A673 (cell line): ENCODE measurements at regions not wholly inside any gene's neighbourhood (a gene's known extent, or its start where the extent isn't known, plus 50 kb on each side); places are given as distances from the start of the nearest gene placed in this dataset.

Source experiments
- BruUV-seq: library from RNA; stranded (reverse); fragments of 400-500 nt; replicated peaks from 2 replicates; lab custom pipeline; 2021; lab: Mats Ljungman, UMichigan
- CTCF ChIA-PET: fragments of 300-600 bp; sonication (Branson Sonifier 250); formaldehyde crosslinking; loops from one replicate; lab custom pipeline; 2022; ENCODE audit warnings: antibody characterized with exemption; lab: Charles Lee
- POLR2A ChIA-PET: fragments of 300-600 bp; sonication (Branson Sonifier 250); formaldehyde crosslinking; loops from one replicate; lab custom pipeline; 2022; ENCODE audit warnings: antibody characterized with exemption; ENCODE audit not compliant: low non-redundant PET; lab: Charles Lee
- DNase-seq: peaks from one replicate; pipeline ENCODE4 v3.0.0-alpha.2; 2015; ENCODE audit warnings: low spot score
- H3K27ac ChIP-seq: fragments of 200-600 bp; sonication (generic); 2 replicates; pipeline ENCODE4 v1.5.1; 2016; ENCODE audit warnings: mixed run types, low read depth, mild to moderate bottlenecking, mixed read lengths, antibody characterized with exemption, low read length; ENCODE audit not compliant: poor library complexity, severe bottlenecking
- H3K27me3 ChIP-seq: fragments of 200-600 bp; sonication (generic); replicated peaks from 2 replicates; pipeline ENCODE4 v1.6.1; 2017; ENCODE audit warnings: mixed run types, low read depth, mild to moderate bottlenecking, mixed read lengths, antibody characterized with exemption, low read length; ENCODE audit not compliant: insufficient read depth, poor library complexity
- H3K36me3 ChIP-seq: fragments of 200-600 bp; sonication (generic); 2 replicates; pipeline ENCODE4 v1.6.1; 2016; ENCODE audit warnings: mixed run types, mild to moderate bottlenecking, mixed read lengths, antibody characterized with exemption, low read length; ENCODE audit not compliant: insufficient read depth, poor library complexity, severe bottlenecking
- H3K4me1 ChIP-seq: fragments of 200-600 bp; sonication (generic); 2 replicates; pipeline ENCODE4 v1.6.1; 2017; ENCODE audit warnings: mixed run types, mild to moderate bottlenecking, mixed read lengths, antibody characterized with exemption, low read length; ENCODE audit not compliant: insufficient read depth, poor library complexity, severe bottlenecking
- H3K4me3 ChIP-seq: fragments of 200-600 bp; sonication (generic); 2 replicates; pipeline ENCODE4 v1.5.1; 2016; ENCODE audit warnings: low read depth, mixed run types, mild to moderate bottlenecking, mixed read lengths, low read length; ENCODE audit not compliant: poor library complexity, severe bottlenecking
- H3K9me3 ChIP-seq: fragments of 200-600 bp; sonication (generic); 2 replicates; pipeline ENCODE4 v1.6.1; 2016; ENCODE audit warnings: mixed run types, low read depth, mild to moderate bottlenecking, mixed read lengths, antibody characterized with exemption, low read length; ENCODE audit not compliant: poor library complexity, severe bottlenecking
- EZH2 ChIP-seq: fragments of 200-600 bp; sonication (generic); IDR thresholded peaks from 2 replicates; pipeline ENCODE4 v1.6.1; 2017; ENCODE audit warnings: borderline replicate concordance, low read depth, mild to moderate bottlenecking, mixed read lengths, antibody characterized with exemption, low read length; ENCODE audit not compliant: poor library complexity, severe bottlenecking
- intact Hi-C: fragments of 100-400 bp; cut with micrococcal nuclease; formaldehyde crosslinking; loops from one replicate; pipeline ENCODE4 v1.10.0; 2022; ENCODE audit not compliant: unreplicated experiment
- TF ChIP-seq, protein P1 (sequence below): fragments of 300-800, 200-600 bp; sonication (generic); conservative IDR thresholded peaks from 2 replicates; pipeline ENCODE4 v1.5.1; 2017; ENCODE audit warnings: low read depth, mild to moderate bottlenecking, antibody characterized with exemption, low read length, moderate library complexity, mixed read lengths

DNA sequence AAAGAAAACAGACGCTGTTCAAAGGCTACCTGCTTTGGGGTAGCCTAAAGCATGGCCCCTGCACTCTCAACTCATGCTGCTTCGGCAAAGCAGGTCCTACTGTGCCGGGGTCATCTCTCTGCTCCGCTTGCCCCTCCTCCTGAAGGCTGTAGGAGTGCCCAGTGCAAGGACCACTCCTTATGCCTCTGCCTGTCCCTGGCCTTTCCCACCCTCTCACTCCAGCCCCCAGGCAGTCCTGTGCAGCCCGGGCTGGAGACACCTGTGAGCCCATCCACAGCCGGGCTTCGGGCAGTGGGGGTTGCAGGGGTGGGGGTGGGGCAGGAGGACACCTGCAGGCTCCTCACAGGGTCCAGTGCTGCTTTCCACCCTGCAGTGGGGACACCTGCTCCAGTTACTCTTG lies 69.1 kb downstream of the ACKR3 start:
- TF ChIP-seq EZH2 = no peak
- TF ChIP-seq, protein P1, sequence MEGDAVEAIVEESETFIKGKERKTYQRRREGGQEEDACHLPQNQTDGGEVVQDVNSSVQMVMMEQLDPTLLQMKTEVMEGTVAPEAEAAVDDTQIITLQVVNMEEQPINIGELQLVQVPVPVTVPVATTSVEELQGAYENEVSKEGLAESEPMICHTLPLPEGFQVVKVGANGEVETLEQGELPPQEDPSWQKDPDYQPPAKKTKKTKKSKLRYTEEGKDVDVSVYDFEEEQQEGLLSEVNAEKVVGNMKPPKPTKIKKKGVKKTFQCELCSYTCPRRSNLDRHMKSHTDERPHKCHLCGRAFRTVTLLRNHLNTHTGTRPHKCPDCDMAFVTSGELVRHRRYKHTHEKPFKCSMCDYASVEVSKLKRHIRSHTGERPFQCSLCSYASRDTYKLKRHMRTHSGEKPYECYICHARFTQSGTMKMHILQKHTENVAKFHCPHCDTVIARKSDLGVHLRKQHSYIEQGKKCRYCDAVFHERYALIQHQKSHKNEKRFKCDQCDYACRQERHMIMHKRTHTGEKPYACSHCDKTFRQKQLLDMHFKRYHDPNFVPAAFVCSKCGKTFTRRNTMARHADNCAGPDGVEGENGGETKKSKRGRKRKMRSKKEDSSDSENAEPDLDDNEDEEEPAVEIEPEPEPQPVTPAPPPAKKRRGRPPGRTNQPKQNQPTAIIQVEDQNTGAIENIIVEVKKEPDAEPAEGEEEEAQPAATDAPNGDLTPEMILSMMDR = no peak
- intact Hi-C loops = no loop called here
- no TSS peak for BruUV-seq
- Histone ChIP-seq H3K9me3 (no peaks in the 10 kb centered on the region), H3K27me3 (peaks cover 20% of the 10 kb centered on the region), H3K36me3 (no peaks in the 10 kb centered on the region), H3K27ac (no peak overlapping the region), H3K4me3 (no peak overlapping the region), H3K4me1 (no peaks in the 10 kb centered on the region)
- ChIA-PET POLR2A (no interaction called here), CTCF (no interaction called here)
- no peak for DNase-seq

DNA sequence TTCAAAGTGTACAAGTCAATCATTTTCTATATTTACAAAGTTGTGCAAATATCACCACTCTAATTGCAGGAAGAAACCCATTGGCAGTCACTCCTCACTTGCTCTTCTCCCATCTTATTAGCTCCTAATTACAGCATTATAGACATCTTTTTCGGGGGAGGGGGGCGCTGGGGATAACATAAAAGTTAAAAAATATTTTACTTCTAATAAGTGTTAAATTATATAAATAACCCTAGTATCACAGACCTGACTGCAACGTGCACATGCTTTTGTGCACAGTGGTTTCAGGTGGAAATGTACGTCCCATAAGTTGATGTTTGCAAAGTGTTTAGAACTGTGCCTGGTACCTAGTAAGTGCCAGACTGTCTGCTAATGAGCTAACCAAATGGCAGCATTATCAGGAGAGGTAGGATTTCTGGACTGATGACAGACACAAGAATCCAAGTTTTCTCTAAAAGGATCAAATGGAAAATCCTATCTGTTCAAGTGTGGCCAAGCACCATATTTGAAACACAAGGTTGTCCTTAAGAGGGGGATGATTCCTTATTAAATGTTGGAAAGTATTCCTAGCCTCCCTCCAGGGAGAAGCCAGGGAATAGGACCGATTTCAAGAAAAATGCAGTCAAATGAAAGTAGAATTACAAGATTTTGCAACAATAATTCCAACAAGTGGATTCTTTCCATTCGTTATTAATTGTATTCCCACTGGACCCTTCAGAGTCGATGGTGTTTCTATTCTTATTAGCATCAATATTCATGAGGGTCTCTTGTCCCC lies 70.0 kb downstream of the ACKR3 start:
- BruUV-seq = no TSS peak
- Histone ChIP-seq H3K4me3 (no peak overlapping the region), H3K27ac (no peak overlapping the region), H3K27me3 (peaks cover 25% of the 10 kb centered on the region), H3K9me3 (no peaks in the 10 kb centered on the region), H3K36me3 (no peaks in the 10 kb centered on the region), H3K4me1 (no peaks in the 10 kb centered on the region)
- ChIA-PET POLR2A (no interaction called here), CTCF (no interaction called here)
- intact Hi-C loops = no loop called here
- DNase-seq = no peak
- TF ChIP-seq EZH2 = no peak
- TF ChIP-seq, protein P1 = no peak

- POLR2A ChIA-PET = no interaction called here
Observed at GRCh38 chr2:236641051-236641726, 71.6 kb downstream of the ACKR3 start.

More at GRCh38 chr2:236641051-236641726, 71.6 kb downstream of the ACKR3 start:
- H3K36me3 ChIP-seq = no peaks in the 10 kb centered on the region
- H3K9me3 ChIP-seq = no peaks in the 10 kb centered on the region
- no peak overlapping the region for H3K4me3 ChIP-seq
- H3K4me1 ChIP-seq = no peaks in the 10 kb centered on the region
- no peak for DNase-seq
- peaks cover 25% of the 10 kb centered on the region for H3K27me3 ChIP-seq
- no TSS peak for BruUV-seq
- H3K27ac ChIP-seq = no peak overlapping the region
- intact Hi-C loops = no loop called here
- TF ChIP-seq EZH2 = no peak
- TF ChIP-seq, protein P1 = no peak
- CTCF ChIA-PET = no interaction called here
